GM21619 (cell line): ENCODE measurements at regions not wholly inside any gene's neighbourhood (a gene's known extent, or its start where the extent isn't known, plus 50 kb on each side); places are given as distances from the start of the nearest gene placed in this dataset.
"Not testable (repeated sequence)": the region's sequence is repeated elsewhere in the genome, so short reads cannot be mapped to it uniquely, and the experiment has no call there.

Experiments
- ATAC-seq: cut with Tn5 transposase; IDR thresholded peaks from one replicate; pipeline ENCODE4 v1.9.1; 2021; ENCODE audit not compliant: unreplicated experiment

DNA sequence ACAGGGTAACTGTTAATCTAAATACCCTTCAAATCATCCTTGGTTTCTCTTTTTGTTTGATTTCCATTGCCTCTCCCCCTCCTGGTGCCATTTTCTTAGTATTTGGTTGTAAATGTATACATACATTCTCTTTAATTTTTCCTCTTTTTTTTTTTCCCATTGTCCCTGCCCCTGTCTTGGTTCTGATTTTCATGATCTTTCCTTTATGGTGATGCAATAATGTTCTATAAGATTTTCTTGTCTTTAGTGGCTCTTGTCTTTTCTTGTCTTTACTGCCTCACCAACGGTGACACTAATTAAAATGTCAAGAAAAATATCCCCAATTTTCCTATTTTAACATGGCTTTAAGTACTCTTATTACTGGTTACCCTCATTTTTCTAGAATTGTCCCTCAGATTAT lies 135.9 kb upstream of the POT1 start:
- ATAC-seq = no peak

DNA sequence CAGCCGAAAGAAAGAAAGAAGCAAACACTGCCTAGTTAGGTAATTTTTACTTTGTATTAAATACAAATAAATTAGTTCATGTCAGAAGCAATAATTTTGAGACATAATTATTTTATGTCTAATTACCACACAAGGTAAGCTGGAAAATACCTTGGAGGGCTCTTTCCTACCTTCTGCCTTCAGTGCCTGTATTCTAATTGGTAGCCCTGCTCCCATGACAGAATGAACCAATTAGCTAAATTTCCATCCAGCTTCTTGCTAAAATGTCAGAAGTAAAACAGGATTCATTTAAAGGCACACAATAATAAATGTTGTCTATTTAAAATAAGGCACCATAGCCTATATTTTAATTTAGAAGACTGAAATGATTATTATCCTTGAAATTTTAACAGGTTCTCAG lies 135.4 kb upstream of the POT1 start:
- ATAC-seq = no peak

DNA sequence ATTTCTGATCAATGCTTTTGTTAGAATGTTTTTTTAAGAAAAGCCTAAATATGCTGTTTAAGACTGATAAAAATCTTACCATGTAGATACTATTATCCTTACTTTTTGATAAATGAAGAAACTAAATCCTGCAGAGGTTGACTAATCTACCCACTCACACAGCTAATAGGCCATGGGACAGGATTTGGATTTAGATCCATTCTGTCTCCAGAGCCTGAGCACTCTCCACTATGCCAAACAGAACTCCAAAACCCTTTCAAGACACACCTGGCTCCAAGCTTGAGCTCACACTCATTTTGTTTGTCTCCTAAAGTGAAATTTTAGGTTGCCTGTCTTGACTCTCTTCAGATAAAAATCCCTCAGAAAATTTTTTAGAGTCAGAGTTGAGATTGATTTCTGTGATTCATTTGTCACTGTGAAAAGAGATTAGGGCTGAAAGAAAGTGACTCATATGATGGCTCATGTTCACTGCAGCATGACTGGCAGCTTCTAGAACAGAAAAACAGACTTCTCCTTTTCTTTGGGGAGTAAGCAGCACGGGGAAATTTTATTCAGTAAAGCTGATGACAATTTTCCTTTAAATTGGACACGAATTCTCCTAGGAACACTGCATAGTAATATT lies 132.3 kb upstream of the POT1 start:
- ATAC-seq = peak; percentile 89

DNA sequence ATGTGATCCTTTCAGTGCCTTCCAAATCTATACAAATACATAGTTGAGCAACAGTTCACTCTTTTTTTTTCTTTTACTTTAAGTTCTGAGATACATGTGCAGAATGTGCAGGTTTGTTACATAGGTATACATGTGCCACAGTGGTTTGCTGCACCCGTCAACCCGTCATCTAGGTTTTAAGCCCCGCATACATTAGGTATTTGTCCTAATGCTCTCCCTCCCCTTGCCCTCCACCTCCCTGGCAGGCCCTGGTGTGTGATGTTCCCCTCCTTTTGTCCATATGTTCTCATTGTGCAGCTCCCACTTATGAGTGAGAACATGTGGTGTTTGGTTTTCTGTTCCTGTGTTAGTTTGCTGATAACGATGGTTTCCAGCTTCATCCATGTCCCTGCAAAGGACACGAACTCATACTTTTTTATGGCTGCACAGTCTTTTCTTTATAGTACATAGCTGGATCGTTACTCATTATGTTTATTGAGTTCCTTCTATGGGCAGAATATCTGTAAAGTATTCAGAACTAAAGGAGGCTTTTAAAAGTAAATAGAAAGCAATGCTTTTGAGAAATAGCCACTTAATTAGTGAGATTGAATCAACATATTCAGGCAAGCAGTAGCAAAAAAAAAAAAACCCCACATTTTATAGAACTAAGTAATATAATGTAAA lies 131.6 kb upstream of the POT1 start:
- not testable (repeated sequence) for ATAC-seq

DNA sequence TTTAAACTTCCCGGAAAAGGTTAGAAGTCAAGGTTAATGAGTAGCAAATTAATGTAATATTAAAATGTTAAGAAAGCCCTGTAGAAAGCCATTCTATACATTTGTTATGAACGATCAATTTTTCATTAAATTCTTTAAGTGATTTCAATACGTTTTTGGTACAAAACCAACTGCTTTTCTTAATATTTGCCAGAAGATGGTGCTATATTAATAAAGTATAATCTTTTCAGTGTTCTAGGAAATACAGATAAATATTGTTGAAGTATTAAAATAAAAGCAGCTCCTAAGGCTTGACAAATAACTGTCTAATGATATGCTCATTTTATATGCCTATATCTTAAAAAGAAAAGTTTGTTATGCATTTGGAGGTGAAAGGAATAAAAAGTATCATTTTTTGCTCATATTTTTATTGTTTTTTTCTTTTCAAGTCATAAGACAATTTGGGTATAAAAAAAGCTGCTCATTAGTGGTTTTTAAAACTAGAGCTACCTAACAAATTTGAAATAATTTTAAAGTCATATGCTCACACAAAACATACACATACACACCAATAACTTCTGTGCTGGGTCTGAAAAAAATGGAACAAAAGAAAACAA lies 130.3 kb upstream of the POT1 start:
- no peak for ATAC-seq

DNA sequence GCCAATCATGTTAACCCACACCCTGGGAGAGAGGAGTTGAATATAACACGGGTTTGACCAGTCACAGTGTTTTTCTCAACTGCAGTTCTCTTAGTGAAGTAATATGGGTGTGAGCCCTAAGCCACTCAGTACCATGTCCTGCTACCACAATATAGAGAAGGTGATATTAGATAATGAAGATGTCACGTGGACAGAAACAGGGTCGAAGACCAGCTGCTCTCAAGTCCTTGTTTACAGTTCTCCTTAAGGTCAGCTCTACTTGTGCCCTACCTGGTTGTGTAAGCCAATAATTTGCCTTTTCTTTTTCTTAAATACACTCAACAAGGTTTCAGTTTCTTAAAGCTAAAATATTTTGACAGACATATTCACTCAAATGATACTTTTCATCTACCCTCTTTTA lies 128.3 kb upstream of the POT1 start:
- ATAC-seq = no peak

DNA sequence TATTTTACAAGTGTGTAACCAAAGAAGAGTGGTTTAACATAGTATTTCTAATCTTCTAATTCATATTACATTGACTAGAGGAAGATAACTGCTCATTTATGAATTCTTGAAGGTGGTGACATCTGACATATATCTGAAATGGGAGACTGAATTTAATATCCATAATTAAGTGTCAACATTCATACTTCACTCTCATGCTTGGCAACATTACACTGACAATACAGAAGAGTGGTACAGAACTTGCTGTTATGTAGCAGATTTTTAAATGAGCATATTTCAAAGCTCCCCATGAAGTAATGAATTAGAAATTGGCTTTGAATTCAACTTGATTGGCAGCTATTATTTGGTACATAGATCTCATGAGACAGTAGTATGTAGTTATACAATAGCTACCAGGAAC lies 125.8 kb upstream of the POT1 start:
- ATAC-seq = no peak

DNA sequence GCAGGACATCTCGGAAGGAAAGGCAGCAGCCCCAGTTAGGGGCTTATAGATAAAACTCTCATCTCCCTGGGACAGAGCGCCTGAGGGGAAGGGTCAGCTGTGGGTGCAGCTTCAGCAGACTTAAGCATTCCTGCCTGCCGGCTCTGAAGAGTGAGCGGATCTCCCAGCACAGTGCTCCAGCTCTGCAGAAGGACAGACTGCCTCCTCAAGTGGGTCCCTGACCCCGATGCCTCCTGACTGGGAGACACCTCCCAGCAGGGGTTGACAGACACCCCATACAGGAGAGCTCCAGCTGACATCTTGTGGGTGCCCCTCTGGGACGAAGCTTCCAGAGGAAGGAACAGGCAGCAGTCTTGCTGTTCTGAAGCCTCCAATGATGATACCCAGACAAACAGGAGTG lies 117.1 kb upstream of the POT1 start:
- ATAC-seq = no peak

DNA sequence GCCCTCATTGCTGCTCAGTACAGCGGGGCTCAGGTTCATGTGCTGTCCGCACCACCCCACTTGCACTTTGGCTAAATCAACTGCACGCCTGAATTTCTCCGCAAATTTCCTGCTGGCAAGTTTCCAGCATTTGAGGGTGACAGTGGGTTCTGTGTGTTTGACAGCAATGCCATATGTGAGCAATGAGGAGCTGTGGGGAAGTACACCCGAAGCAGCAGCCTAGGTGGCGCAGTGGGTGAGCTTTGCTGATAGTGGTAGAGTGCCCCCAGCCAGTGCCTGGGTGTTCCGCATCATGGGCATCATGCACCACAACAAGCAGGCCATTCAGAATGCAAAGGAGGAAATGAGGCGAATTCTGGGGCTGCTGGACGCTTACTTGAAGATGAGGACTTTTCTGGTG lies 103.9 kb upstream of the POT1 start:
- no peak for ATAC-seq

DNA sequence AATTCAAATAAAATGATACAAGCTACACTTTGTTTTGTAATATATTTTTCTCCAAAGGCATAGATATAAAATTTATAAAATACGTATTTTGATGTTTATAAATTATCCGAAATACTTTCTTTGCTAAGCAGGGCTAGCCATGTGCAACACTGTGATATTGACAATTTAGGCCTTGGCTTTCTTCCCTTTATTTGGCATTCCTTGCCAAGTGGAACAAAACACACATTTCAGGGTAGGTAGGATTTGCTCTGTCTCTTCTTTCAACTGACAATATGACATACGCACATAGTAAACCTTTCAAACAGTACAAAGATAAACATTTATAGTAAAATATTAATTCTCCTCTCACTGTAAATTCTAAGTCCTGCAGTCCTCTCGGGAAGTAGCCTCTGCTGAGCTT lies 103.3 kb upstream of the POT1 start:
- no peak for ATAC-seq

DNA sequence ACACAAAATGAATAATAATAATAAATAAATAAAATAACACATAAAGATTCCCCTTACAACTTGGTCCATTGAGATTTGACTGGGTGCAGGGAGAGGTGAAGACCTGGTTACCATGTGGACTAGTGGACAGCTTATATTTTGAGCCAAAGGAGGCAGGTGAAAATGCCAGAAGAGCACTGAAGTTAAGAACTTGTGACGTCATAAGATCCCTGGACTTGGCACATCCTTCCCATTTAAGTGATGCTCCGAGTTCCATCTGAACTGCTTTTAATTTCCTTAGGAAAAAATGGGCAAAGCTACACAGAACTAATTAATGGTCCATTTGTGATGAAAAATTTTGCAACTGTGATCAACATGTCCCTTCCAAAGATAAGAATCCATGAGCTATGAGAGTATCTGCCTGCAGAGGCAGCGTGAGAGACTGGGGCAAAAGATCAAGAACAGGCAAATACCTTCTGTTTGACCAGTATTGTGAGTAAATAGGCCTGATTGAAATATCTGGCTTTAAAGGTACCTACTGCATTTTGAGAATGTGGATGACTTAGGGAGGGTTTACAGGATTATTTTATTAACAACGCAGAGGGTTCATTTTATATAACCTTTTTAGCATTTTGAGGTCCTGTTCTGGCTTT lies 101.2 kb upstream of the POT1 start:
- ATAC-seq = no peak

DNA sequence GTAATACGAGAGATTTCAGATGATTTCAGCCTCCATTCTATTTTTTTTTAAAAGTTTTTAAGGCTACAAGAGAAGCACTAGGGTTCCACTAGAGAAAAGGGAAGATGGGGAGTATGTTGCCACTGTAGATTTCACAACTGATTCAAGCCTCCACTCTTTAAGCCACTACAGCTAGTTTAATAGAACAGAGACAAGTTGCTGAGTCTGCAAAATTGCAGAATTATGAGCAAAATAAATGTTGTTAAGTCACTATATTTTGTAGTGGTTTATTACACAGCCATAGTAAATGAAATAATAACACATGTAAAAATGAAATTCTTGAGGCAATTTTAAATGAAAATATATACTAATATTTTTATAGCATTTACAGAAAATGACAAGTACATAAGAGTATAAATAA lies 96.0 kb upstream of the POT1 start:
- no peak for ATAC-seq

DNA sequence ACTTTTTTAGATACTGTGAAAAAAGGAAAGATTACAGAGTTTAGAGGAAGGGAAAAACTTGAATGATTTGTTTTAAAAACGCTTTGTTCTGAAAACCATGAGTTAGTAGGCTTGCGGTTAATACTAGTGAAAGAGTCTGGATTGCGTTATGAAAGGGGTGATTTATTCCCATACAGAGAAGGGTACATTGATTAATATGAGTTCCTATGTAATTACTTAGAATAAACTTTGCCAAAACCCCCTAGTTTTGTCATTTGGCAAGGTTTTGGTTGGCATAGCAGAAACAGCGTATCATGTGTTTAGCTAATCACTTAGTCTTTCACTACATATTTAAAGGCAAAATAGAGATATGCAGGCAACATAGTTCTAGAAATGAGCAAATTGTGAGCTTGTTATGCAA lies 91.2 kb upstream of the POT1 start:
- no peak for ATAC-seq

DNA sequence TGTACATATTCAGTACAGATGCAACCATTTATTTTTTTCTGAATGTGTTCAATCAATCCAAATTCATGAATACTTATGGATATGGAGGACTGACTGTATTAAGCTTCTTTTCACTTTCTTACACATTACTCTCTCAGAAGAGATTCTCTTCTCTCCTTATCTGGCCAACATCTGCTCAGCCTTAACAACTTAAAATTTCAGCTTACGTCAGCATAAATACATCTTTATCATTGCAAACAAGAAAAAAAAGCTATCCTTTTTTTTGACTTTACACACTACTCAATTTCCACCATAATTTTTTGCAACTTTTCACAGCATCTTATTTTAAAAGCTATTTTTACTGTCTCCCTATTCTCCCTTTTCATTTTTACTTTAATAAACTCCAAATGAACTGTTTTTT lies 80.9 kb upstream of the POT1 start:
- no peak for ATAC-seq

DNA sequence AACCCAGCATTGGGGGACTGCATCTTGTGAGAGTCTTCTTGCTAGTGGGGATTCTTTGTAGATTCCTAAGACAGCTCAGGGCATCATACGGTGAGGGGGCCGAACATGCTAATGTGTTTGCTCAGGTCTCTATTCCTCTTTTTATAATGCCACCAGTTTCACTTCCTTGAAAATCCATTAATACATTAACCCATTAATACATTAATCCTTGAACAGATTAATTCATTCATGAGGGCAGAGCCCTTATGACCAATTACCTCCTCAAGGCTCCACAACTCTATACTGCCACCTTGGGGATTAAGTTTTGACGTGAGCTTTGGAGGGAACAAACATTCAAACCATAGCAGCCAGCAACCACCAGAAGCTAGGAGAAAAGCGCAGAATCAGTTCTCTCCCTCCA lies 67.2 kb upstream of the POT1 start:
- ATAC-seq = no peak

DNA sequence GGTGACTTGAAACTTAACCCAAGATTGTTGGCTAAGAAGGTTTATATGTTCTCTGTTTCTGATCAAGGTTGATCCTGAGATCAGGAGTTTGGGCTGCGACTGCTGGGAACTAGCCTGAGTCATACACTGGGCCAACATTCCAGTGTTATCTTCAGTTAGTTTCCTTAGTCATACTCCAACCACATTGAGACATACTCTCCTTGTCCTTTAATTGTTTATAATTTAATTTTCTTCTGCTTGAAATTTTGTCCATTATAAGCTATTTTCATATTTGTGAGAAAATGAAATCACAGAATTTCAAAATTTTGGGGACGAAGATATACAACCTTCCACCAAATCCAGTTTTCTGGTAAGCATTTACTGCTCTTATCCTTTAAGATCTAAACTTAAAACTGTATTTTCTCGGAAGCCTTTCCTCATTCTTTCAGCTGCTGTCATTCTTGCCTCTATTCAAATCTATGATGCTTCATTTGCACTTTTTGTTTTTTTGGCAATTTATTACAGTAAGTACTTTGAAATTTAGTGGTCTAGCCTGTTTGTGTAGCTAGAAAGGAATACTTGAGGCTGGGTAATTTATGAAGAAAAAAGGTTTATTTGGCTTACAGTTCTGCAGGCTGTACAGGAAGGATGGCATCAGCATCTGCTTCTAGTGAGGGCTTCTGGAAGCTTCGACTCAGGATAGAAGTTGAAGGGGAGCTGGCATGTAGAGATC lies 63.4 kb upstream of the POT1 start:
- ATAC-seq = no peak

DNA sequence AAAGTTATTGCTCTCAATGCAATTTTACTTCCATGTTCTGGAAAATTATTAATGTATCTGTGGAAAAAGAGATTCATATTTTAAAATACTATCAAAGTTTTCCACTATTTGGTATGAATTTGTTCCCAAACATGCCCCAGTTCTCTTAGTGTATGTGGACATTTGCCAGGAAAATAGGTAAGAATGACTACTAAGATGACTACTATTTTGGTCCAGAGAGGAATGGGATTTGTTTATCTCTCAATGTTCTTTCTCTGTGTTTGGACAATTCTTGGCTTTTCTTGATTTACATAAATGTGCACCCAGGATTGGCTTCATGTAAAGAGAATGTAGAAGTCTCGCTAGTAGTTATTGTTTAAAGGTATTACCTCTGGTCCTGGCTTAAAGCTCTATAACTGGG lies 60.3 kb upstream of the POT1 start:
- ATAC-seq = no peak
